ENCODE measurements at regions not wholly inside any gene's neighbourhood (a gene's known extent, or its start where the extent isn't known, plus 50 kb on each side); places are given as distances from the start of the nearest gene placed in this dataset.

- Histone ChIP-seq H3K9ac (ENCODE audit: extremely low read depth, low read length, poor library complexity, severe bottlenecking) (no peak overlapping the region), H3K4me1 (ENCODE audit: control insufficient read depth, insufficient read depth, low read length) (no peaks in the 10 kb centered on the region), H3K27ac (ENCODE audit: low read depth, low read length) (no peak overlapping the region), H3K4me3 (ENCODE audit: low read length) (no peak overlapping the region), H3K27me3 (ENCODE audit: control insufficient read depth, insufficient read depth, low read length, poor library complexity, severe bottlenecking) (no peaks in the 10 kb centered on the region), H3K36me3 (ENCODE audit: control insufficient read depth, insufficient read depth, low read length) (no peaks in the 10 kb centered on the region), H3K9me3 (ENCODE audit: control insufficient read depth, low read length) (no peaks in the 10 kb centered on the region)
- Mint-ChIP-seq H3K4me3 (no peak overlapping the region), H3K27ac (no peak overlapping the region), H3K27me3 (ENCODE audit: insufficient read depth) (no peaks in the 10 kb centered on the region), H3K36me3 (ENCODE audit: low read depth) (no peaks in the 10 kb centered on the region), H3K9me3 (no peaks in the 10 kb centered on the region), H3K4me1 (no peaks in the 10 kb centered on the region)
- WGBS, 2 experiments (ENCODE audit: insufficient coverage in 1 of 2, insufficient read length in 1 of 2): 94 to 96% methylated on average over 3 to 6 of the region's 6 CpGs
- no peak for DNase-seq
- TF ChIP-seq CTCF (conservative IDR thresholded peaks at IDR 0.05): no peak
Measured at GRCh38 chr2:105525201-105525600, 126.3 kb upstream of the FHL2 start.

DNA sequence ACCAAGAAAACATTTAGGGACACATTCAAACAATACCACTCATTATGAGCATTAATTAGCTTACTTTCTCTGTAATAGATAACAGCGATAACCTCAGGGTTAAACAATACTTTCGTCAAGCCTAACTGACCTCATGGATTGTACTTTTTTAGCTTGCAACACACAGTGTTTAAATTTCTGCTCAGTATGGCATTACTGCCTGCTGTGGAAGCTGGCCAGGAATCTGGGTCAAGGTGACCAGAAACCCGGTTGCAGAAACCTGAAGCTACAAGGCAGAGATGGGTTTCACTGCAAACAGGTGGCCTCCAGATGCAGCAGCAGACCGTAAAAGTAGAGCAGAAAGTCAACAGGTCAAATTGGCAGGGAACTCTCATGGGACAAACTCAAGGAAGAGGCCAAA, 123.8 kb upstream of the FHL2 start:
- H3K4me1 ChIP-seq (ENCODE audit: control insufficient read depth, insufficient read depth, low read length): no peaks in the 10 kb centered on the region
- H3K36me3 ChIP-seq (ENCODE audit: control insufficient read depth, insufficient read depth, low read length): no peaks in the 10 kb centered on the region
- no peak overlapping the region for H3K27ac Mint-ChIP-seq
- no peaks in the 10 kb centered on the region for H3K36me3 Mint-ChIP-seq (ENCODE audit: low read depth)
- H3K9ac ChIP-seq (ENCODE audit: extremely low read depth, low read length, poor library complexity, severe bottlenecking): no peak overlapping the region
- 89 to 92% methylated on average over 4 of the region's 4 CpGs for WGBS, 2 experiments (ENCODE audit: insufficient coverage in 1 of 2, insufficient read length in 1 of 2)
- no peak for DNase-seq
- no peaks in the 10 kb centered on the region for H3K9me3 Mint-ChIP-seq
- no peaks in the 10 kb centered on the region for H3K27me3 Mint-ChIP-seq (ENCODE audit: insufficient read depth)
- H3K27ac ChIP-seq (ENCODE audit: low read depth, low read length): no peak overlapping the region
- no peaks in the 10 kb centered on the region for H3K9me3 ChIP-seq (ENCODE audit: control insufficient read depth, low read length)
- no peak for TF ChIP-seq CTCF (conservative IDR thresholded peaks at IDR 0.05)
- H3K4me3 Mint-ChIP-seq: no peak overlapping the region
- H3K4me3 ChIP-seq (ENCODE audit: low read length): no peak overlapping the region
- H3K4me1 Mint-ChIP-seq: no peaks in the 10 kb centered on the region
- no peaks in the 10 kb centered on the region for H3K27me3 ChIP-seq (ENCODE audit: control insufficient read depth, insufficient read depth, low read length, poor library complexity, severe bottlenecking)

DNA sequence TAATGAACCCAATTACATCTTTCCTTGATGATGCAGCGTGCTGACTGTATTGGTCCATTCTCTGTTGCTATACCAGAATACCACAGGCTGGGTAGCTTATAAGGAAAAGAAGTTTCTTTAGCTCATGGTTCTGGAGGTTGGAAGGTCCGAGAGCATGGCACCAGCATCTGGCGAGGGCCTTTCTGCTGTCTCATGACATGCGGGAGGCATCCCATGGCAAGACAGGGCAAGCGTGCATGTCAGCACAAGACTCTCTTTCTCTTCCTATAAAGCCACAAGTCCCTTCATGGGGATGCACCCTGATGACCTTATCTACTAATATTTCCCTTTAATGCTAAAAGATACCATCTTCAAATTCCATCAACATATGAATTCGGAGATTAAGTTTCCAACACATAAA, 122.8 kb upstream of the FHL2 start:
- H3K27ac Mint-ChIP-seq: no peak overlapping the region
- no peaks in the 10 kb centered on the region for H3K27me3 Mint-ChIP-seq (ENCODE audit: insufficient read depth)
- no peaks in the 10 kb centered on the region for H3K36me3 Mint-ChIP-seq (ENCODE audit: low read depth)
- TF ChIP-seq CTCF (conservative IDR thresholded peaks at IDR 0.05): no peak
- H3K9me3 Mint-ChIP-seq: no peaks in the 10 kb centered on the region
- Histone ChIP-seq H3K36me3 (ENCODE audit: control insufficient read depth, insufficient read depth, low read length) (no peaks in the 10 kb centered on the region), H3K4me1 (ENCODE audit: control insufficient read depth, insufficient read depth, low read length) (no peaks in the 10 kb centered on the region), H3K9me3 (ENCODE audit: control insufficient read depth, low read length) (no peaks in the 10 kb centered on the region), H3K27me3 (ENCODE audit: control insufficient read depth, insufficient read depth, low read length, poor library complexity, severe bottlenecking) (no peaks in the 10 kb centered on the region), H3K4me3 (ENCODE audit: low read length) (no peak overlapping the region), H3K27ac (ENCODE audit: low read depth, low read length) (no peak overlapping the region), H3K9ac (ENCODE audit: extremely low read depth, low read length, poor library complexity, severe bottlenecking) (no peak overlapping the region)
- WGBS, 2 experiments (ENCODE audit: insufficient coverage in 1 of 2, insufficient read length in 1 of 2): 73 to 74% methylated on average over 5 to 6 of the region's 6 CpGs
- H3K4me3 Mint-ChIP-seq: no peak overlapping the region
- H3K4me1 Mint-ChIP-seq: no peaks in the 10 kb centered on the region
- DNase-seq: no peak

Data from endodermal cell (in vitro differentiated cells).